ENCODE measurements at regions not wholly inside any gene's neighbourhood (a gene's known extent, or its start where the extent isn't known, plus 50 kb on each side); places are given as distances from the start of the nearest gene placed in this dataset.

GRCh38 chr10:44317856-44318255, 67.0 kb downstream of the CXCL12 start:
- no peak for TF ChIP-seq CTCF (IDR thresholded peaks at IDR 0.05)
- no peak for TF ChIP-seq EP300 (IDR thresholded peaks at IDR 0.05)
